PC-9 (cell line): ENCODE measurements at regions not wholly inside any gene's neighbourhood (a gene's known extent, or its start where the extent isn't known, plus 50 kb on each side); places are given as distances from the start of the nearest gene placed in this dataset.

Experiments
- CTCF ChIP-seq: fragments of 200-600 bp; sonication (generic); conservative IDR thresholded peaks from 2 replicates; pipeline ENCODE4 v1.6.1; 2017; ENCODE audit warnings: mixed run types, antibody characterized with exemption, mild to moderate bottlenecking, moderate library complexity
- EZH2 ChIP-seq: fragments of 200-600 bp; sonication (generic); IDR thresholded peaks from 2 replicates; pipeline ENCODE4 v1.8.0; 2017; ENCODE audit warnings: antibody characterized with exemption, low read depth

- TF ChIP-seq CTCF (no peak), EZH2 (no peak)
Measured at GRCh38 chr4:151882072-151882803, 121.4 kb upstream of the GATB start.
